IMR-90 (cell line): ENCODE measurements at regions not wholly inside any gene's neighbourhood (a gene's known extent, or its start where the extent isn't known, plus 50 kb on each side); places are given as distances from the start of the nearest gene placed in this dataset.

ENCODE experiments used
- ATAC-seq: fragments of 200-7000 bp; cut with Tn5 transposase; 2 replicates; pipeline ENCODE4 v1.9.1; 2020; ENCODE audit warnings: low read depth, mild to moderate bottlenecking, moderate library complexity
- BruUV-seq: library from RNA; stranded (reverse); fragments of 400-500 nt; replicated peaks from 2 replicates; lab custom pipeline; 2021; lab: Mats Ljungman, UMichigan
- CTCF ChIA-PET: fragments of 300-600 bp; formaldehyde crosslinking; extraction: SDS; loops from one replicate; lab custom pipeline; 2021; ENCODE audit warnings: antibody characterized with exemption; lab: Yijun Ruan, JAX
- POLR2A ChIA-PET: fragments of 300-600 bp; sonication (Branson Sonifier 250); formaldehyde crosslinking; loops from one replicate; lab custom pipeline; 2022; ENCODE audit warnings: antibody characterized with exemption; ENCODE audit not compliant: unreplicated experiment; lab: Charles Lee
- DNase-seq: peaks from one replicate; pipeline ENCODE4 v3.0.0; 2013
- H2AFZ ChIP-seq: replicated peaks from 2 replicates; pipeline ENCODE3; 2013; ENCODE audit warnings: low read length, mild to moderate bottlenecking; ENCODE audit not compliant: poor library complexity
- H2AK5ac ChIP-seq: 2 replicates; pipeline ENCODE4 v1.6.1; 2013; ENCODE audit warnings: low read depth, low read length, inconsistent platforms
- H2AK9ac ChIP-seq: replicated peaks from 2 replicates; pipeline ENCODE3; 2013; ENCODE audit warnings: mild to moderate bottlenecking, low read depth, low read length, moderate library complexity; ENCODE audit not compliant: poor library complexity
- H2BK120ac ChIP-seq: 2 replicates; pipeline ENCODE4 v1.6.1; 2013; ENCODE audit warnings: low read depth, low read length, inconsistent platforms
- H2BK15ac ChIP-seq: 3 replicates; pipeline ENCODE4 v1.6.1; 2013; ENCODE audit warnings: low read depth, low read length, inconsistent platforms
- H2BK20ac ChIP-seq: 2 replicates; pipeline ENCODE4 v1.6.1; 2013; ENCODE audit warnings: low read depth, mild to moderate bottlenecking, inconsistent platforms, low read length, moderate library complexity
- H2BK5ac ChIP-seq: 2 replicates; pipeline ENCODE4 v1.6.1; 2013; ENCODE audit warnings: mild to moderate bottlenecking, low read depth, low read length, inconsistent platforms; ENCODE audit not compliant: poor library complexity, severe bottlenecking
- H3K14ac ChIP-seq: replicated peaks from 2 replicates; pipeline ENCODE4 v1.6.1; 2013; ENCODE audit warnings: low read depth, low read length, inconsistent platforms
- H3K18ac ChIP-seq: 2 replicates; pipeline ENCODE4 v1.6.1; 2013; ENCODE audit warnings: low read depth, low read length, control low read depth
- H3K23ac ChIP-seq: 2 replicates; pipeline ENCODE4 v1.6.1; 2013; ENCODE audit warnings: low read depth, low read length, inconsistent platforms
- H3K27ac ChIP-seq: 2 replicates; pipeline ENCODE4 v1.5.1; 2013; ENCODE audit warnings: mild to moderate bottlenecking, control low read depth, low read length; ENCODE audit not compliant: insufficient read depth
- H3K27me3 ChIP-seq: 2 replicates; pipeline ENCODE4 v1.6.1; 2013; ENCODE audit warnings: low read length; ENCODE audit not compliant: control insufficient read depth, insufficient read depth
- H3K36me3 ChIP-seq: 2 replicates; pipeline ENCODE4 v1.6.1; 2013; ENCODE audit warnings: low read length, mixed read lengths; ENCODE audit not compliant: control insufficient read depth, insufficient read depth
- H3K4ac ChIP-seq: 2 replicates; pipeline ENCODE4 v1.6.1; 2013; ENCODE audit warnings: low read depth, low read length, inconsistent platforms
- H3K4me1 ChIP-seq: 2 replicates; pipeline ENCODE4 v1.6.1; 2013; ENCODE audit warnings: low read length, mixed read lengths; ENCODE audit not compliant: control insufficient read depth, insufficient read depth
- H3K4me2 ChIP-seq: 2 replicates; pipeline ENCODE4 v1.6.1; 2013; ENCODE audit warnings: low read depth, mild to moderate bottlenecking, control low read depth, low read length, moderate library complexity
- H3K4me3 ChIP-seq: 2 replicates; pipeline ENCODE4 v1.5.1; 2013; ENCODE audit warnings: low read depth, mild to moderate bottlenecking, control low read depth, low read length, moderate library complexity; ENCODE audit not compliant: insufficient read depth
- H3K56ac ChIP-seq: 2 replicates; pipeline ENCODE4 v1.6.1; 2013; ENCODE audit warnings: low read length, inconsistent platforms; ENCODE audit not compliant: insufficient read depth; ENCODE audit errors: extremely low read depth
- H3K79me1 ChIP-seq, 2 experiments: 2 replicates each; pipeline ENCODE4 v1.6.1; 2013; ENCODE audit warnings: low read length in 2 of 2, inconsistent platforms in 1 of 2, low read depth in 1 of 2
- H3K9ac ChIP-seq: 2 replicates; pipeline ENCODE4 v1.6.1; 2013; ENCODE audit warnings: low read depth, low read length, control low read depth
- H3K9me1 ChIP-seq: 2 replicates; pipeline ENCODE4 v1.6.1; 2013; ENCODE audit warnings: low read length, inconsistent platforms; ENCODE audit not compliant: insufficient read depth
- H3K9me3 ChIP-seq: 2 replicates; pipeline ENCODE4 v1.6.1; 2013; ENCODE audit warnings: low read length; ENCODE audit not compliant: control insufficient read depth, insufficient read depth
- H4K20me1 ChIP-seq: 2 replicates; pipeline ENCODE4 v1.6.1; 2013; ENCODE audit warnings: low read length, inconsistent platforms; ENCODE audit not compliant: insufficient read depth
- H4K5ac ChIP-seq: 2 replicates; pipeline ENCODE4 v1.6.1; 2013; ENCODE audit warnings: mild to moderate bottlenecking, low read depth, low read length, control low read depth
- H4K8ac ChIP-seq, 2 experiments: 2 replicates each; pipeline ENCODE4 v1.6.1; 2013; ENCODE audit warnings: low read depth in 2 of 2, low read length in 2 of 2, control low read depth in 1 of 2, inconsistent platforms in 1 of 2
- H4K91ac ChIP-seq: 2 replicates; pipeline ENCODE4 v1.6.1; 2013; ENCODE audit warnings: low read depth, low read length, inconsistent platforms; ENCODE audit not compliant: insufficient read depth
- CEBPB ChIP-seq: IDR thresholded peaks from 2 replicates; pipeline ENCODE4 v1.6.1; 2012; ENCODE audit warnings: low read depth, low read length, improper control_type of control experiment
- CTCF ChIP-seq: conservative IDR thresholded peaks from 2 replicates; pipeline ENCODE4 v1.5.1; 2012; ENCODE audit warnings: mild to moderate bottlenecking, low read depth, low read length, improper control_type of control experiment
- MAZ ChIP-seq: IDR thresholded peaks from 2 replicates; pipeline ENCODE4 v1.6.1; 2012; ENCODE audit warnings: low read depth, mild to moderate bottlenecking, low read length, improper control_type of control experiment, moderate library complexity, borderline replicate concordance
- NFE2L2 ChIP-seq: fragments of 150-350 bp; IDR thresholded peaks from 2 replicates; pipeline ENCODE4 v1.6.1; 2016; ENCODE audit warnings: low read depth, mild to moderate bottlenecking, low read length
- POLR2A ChIP-seq: IDR thresholded peaks from 2 replicates; pipeline ENCODE4 v1.6.1; 2012; ENCODE audit warnings: mild to moderate bottlenecking, low read depth, low read length
- USF2 ChIP-seq: fragments of 150-350 bp; IDR thresholded peaks from 2 replicates; pipeline ENCODE4 v1.6.1; 2017; ENCODE audit warnings: mild to moderate bottlenecking, antibody characterized with exemption, low read length, low read depth
- WGBS, 2 experiments: methylation state at CpG; one replicate each; pipeline versions ENCODE4 v1.1.5 to v1.1.7; 2013; ENCODE audit warnings: missing lambda C conversion rate in 2 of 2; ENCODE audit not compliant: insufficient read length in 1 of 2; ENCODE audit errors: extremely low coverage in 2 of 2; 5-methylcytosine and 5-hydroxymethylcytosine counted together
- dilution Hi-C: fragments of 300-500 bp; cut with HindIII; formaldehyde crosslinking; loops from one replicate; pipeline ENCODE4 v1.14.3; 2018; ENCODE audit warnings: low sequenced_read_pairs; ENCODE audit not compliant: unreplicated experiment
- in situ Hi-C: fragments of 300-500 bp; cut with MboI; formaldehyde crosslinking; loops from 3 replicates; pipeline ENCODE4 v1.14.3; 2019; ENCODE audit warnings: low sequenced_read_pairs, inconsistent platforms, mixed read lengths
- intact Hi-C: fragments of 100-400 bp; cut with micrococcal nuclease; formaldehyde crosslinking; loops from 2 replicates; pipeline ENCODE4 v1.10.0; 2022

GRCh38 chr5:2280318-2280717, 397.6 kb upstream of the IRX4 start:
- H3K23ac ChIP-seq = no peak overlapping the region
- no peak overlapping the region for H4K91ac ChIP-seq
- dilution Hi-C loops (no loop called here), in situ Hi-C loops (no loop called here), intact Hi-C loops (no loop called here)
- no peak overlapping the region for H4K5ac ChIP-seq
- ChIA-PET POLR2A (no interaction called here), CTCF (no interaction called here)
- no peak overlapping the region for H3K4me3 ChIP-seq
- no peak overlapping the region for H2AK5ac ChIP-seq
- ATAC-seq (no peak), DNase-seq (no peak)
- H3K4ac ChIP-seq = no peak overlapping the region
- H3K27me3 ChIP-seq = no peaks in the 10 kb centered on the region
- no peak overlapping the region for H2AFZ ChIP-seq
- H2BK20ac ChIP-seq = no peak overlapping the region
- H3K9me3 ChIP-seq = peaks cover 31% of the 10 kb centered on the region
- H3K18ac ChIP-seq = no peak overlapping the region
- no peak overlapping the region for H3K56ac ChIP-seq
- no peaks in the 10 kb centered on the region for H3K4me1 ChIP-seq
- no peaks in the 10 kb centered on the region for H3K9me1 ChIP-seq
- BruUV-seq = no TSS peak
- H2BK5ac ChIP-seq = no peak overlapping the region
- H3K79me1 ChIP-seq = no peaks in the 10 kb centered on the region
- H2BK15ac ChIP-seq = no peak overlapping the region
- H3K4me2 ChIP-seq = no peak overlapping the region
- no peak overlapping the region for H3K14ac ChIP-seq
- TF ChIP-seq USF2 (no peak), CEBPB (no peak), NFE2L2 (no peak), MAZ (no peak), POLR2A (no peak), CTCF (no peak)
- no peak overlapping the region for H3K9ac ChIP-seq
- H4K20me1 ChIP-seq = no peaks in the 10 kb centered on the region
- H2BK120ac ChIP-seq = no peak overlapping the region
- 49% methylated on average over 3 of the region's 3 CpGs; no CpG with 5 or more reads in 1 of the 2 experiments for WGBS, 2 experiments
- no peak overlapping the region for H4K8ac ChIP-seq
- no peak overlapping the region for H3K27ac ChIP-seq
- H2AK9ac ChIP-seq = no peak overlapping the region
- no peaks in the 10 kb centered on the region for H3K36me3 ChIP-seq
